GM23248 (cell line): ENCODE measurements at regions not wholly inside any gene's neighbourhood (a gene's known extent, or its start where the extent isn't known, plus 50 kb on each side); places are given as distances from the start of the nearest gene placed in this dataset.

ENCODE experiments used
- DNase-seq: peaks from one replicate; pipeline ENCODE4 v3.0.0-alpha.2; 2015
- H2AFZ ChIP-seq: fragments of 200-600 bp; sonication (generic); 2 replicates; pipeline ENCODE4 v1.6.1; 2016; ENCODE audit warnings: antibody characterized with exemption
- H3F3A ChIP-seq: fragments of 200-600 bp; sonication (generic); 2 replicates; pipeline ENCODE4 v1.6.1; 2016; ENCODE audit warnings: mild to moderate bottlenecking, antibody characterized with exemption, mixed run types; ENCODE audit not compliant: insufficient read depth
- H3K27ac ChIP-seq: fragments of 200-600 bp; sonication (generic); 2 replicates; pipeline ENCODE4 v1.5.1; 2016; ENCODE audit warnings: mild to moderate bottlenecking
- H3K27me3 ChIP-seq: fragments of 200-600 bp; sonication (generic); replicated peaks from 2 replicates; pipeline ENCODE4 v1.6.1; 2016; ENCODE audit warnings: mild to moderate bottlenecking; ENCODE audit not compliant: insufficient read depth
- H3K36me3 ChIP-seq: fragments of 200-600 bp; sonication (generic); 2 replicates; pipeline ENCODE4 v1.6.1; 2016; ENCODE audit warnings: low read depth, mild to moderate bottlenecking
- H3K4me1 ChIP-seq: fragments of 200-600 bp; sonication (generic); 2 replicates; pipeline ENCODE4 v1.6.1; 2016; ENCODE audit warnings: mild to moderate bottlenecking; ENCODE audit not compliant: insufficient read depth
- H3K4me2 ChIP-seq: fragments of 200-600 bp; sonication (generic); one replicate; pipeline ENCODE4 v1.6.1; 2016; ENCODE audit warnings: mild to moderate bottlenecking; ENCODE audit not compliant: unreplicated experiment
- H3K4me3 ChIP-seq: fragments of 200-600 bp; sonication (generic); 2 replicates; pipeline ENCODE4 v1.5.1; 2016; ENCODE audit warnings: mild to moderate bottlenecking
- H3K79me2 ChIP-seq: fragments of 200-600 bp; sonication (generic); 2 replicates; pipeline ENCODE4 v1.6.1; 2016; ENCODE audit warnings: mild to moderate bottlenecking; ENCODE audit not compliant: insufficient read depth
- H3K9ac ChIP-seq: fragments of 200-600 bp; sonication (generic); 2 replicates; pipeline ENCODE4 v1.6.1; 2016; ENCODE audit warnings: mild to moderate bottlenecking
- H3K9me2 ChIP-seq: fragments of 200-600 bp; sonication (generic); 2 replicates; pipeline ENCODE4 v1.6.1; 2016; ENCODE audit warnings: mixed run types, mild to moderate bottlenecking, moderate library complexity; ENCODE audit not compliant: insufficient read depth
- H3K9me3 ChIP-seq: fragments of 200-600 bp; sonication (generic); one replicate; pipeline ENCODE4 v1.6.1; 2017; ENCODE audit warnings: low read depth
- H4K20me1 ChIP-seq: fragments of 200-600 bp; sonication (generic); 2 replicates; pipeline ENCODE4 v1.6.0; 2016; ENCODE audit not compliant: insufficient read depth
- EZH2 ChIP-seq: fragments of 200-600 bp; sonication (generic); IDR thresholded peaks from 2 replicates; pipeline ENCODE4 v1.6.1; 2018; ENCODE audit warnings: antibody characterized with exemption, mild to moderate bottlenecking; ENCODE audit not compliant: insufficient read depth, poor library complexity, severe bottlenecking
- EZH2phosphoT487 ChIP-seq: fragments of 200-600 bp; sonication (generic); IDR thresholded peaks from 2 replicates; pipeline ENCODE4 v1.6.1; 2018; ENCODE audit warnings: antibody characterized with exemption, moderate library complexity, mild to moderate bottlenecking, low read depth; ENCODE audit not compliant: insufficient read depth
- WGBS, 2 experiments: methylation state at CpG; one replicate each; pipeline ENCODE4 v1.1.6; 2015 to 2017; ENCODE audit warnings: low lambda C conversion rate in 2 of 2, low coverage in 1 of 2; ENCODE audit errors: missing lambda C conversion rate in 2 of 2; 5-methylcytosine and 5-hydroxymethylcytosine counted together
- in situ Hi-C: fragments of 300-500 bp; cut with MboI; formaldehyde crosslinking; loops from 2 replicates; pipeline ENCODE4 v1.15.0; 2020

- H3K36me3 ChIP-seq = no peaks in the 10 kb centered on the region
- in situ Hi-C loops = no loop called here
These were observed 556.2 kb upstream of the FZD8 start for GRCh38 chr10:36198322-36198721.

GRCh38 chr10:36195364-36195763 is 553.3 kb upstream of the FZD8 start:
- in situ Hi-C loops = no loop called here
- H4K20me1 ChIP-seq = no peaks in the 10 kb centered on the region
- no peaks in the 10 kb centered on the region for H3K79me2 ChIP-seq
- no peak overlapping the region for H3K27ac ChIP-seq
- H3K36me3 ChIP-seq = no peaks in the 10 kb centered on the region
- H3K9me3 ChIP-seq = no peaks in the 10 kb centered on the region
- no peak overlapping the region for H3K4me3 ChIP-seq
- H2AFZ ChIP-seq = no peak overlapping the region
- no peak overlapping the region for H3K4me2 ChIP-seq
- no peaks in the 10 kb centered on the region for H3K27me3 ChIP-seq
- WGBS, 2 experiments = 55 to 58% methylated on average over 3 of the region's 3 CpGs
- no peaks in the 10 kb centered on the region for H3F3A ChIP-seq
- TF ChIP-seq EZH2 = no peak
- TF ChIP-seq EZH2phosphoT487 = no peak
- H3K9ac ChIP-seq = no peak overlapping the region
- H3K4me1 ChIP-seq = no peaks in the 10 kb centered on the region
- DNase-seq = no peak
- no peaks in the 10 kb centered on the region for H3K9me2 ChIP-seq

More at GRCh38 chr10:36198322-36198721, 556.2 kb upstream of the FZD8 start:
- Histone ChIP-seq H3K9me2 (no peaks in the 10 kb centered on the region), H3K27me3 (no peaks in the 10 kb centered on the region), H3K4me3 (no peak overlapping the region), H4K20me1 (no peaks in the 10 kb centered on the region), H3K9me3 (no peaks in the 10 kb centered on the region), H3F3A (no peaks in the 10 kb centered on the region), H3K4me1 (no peaks in the 10 kb centered on the region), H3K79me2 (no peaks in the 10 kb centered on the region), H3K9ac (no peak overlapping the region), H3K27ac (no peak overlapping the region), H2AFZ (no peak overlapping the region), H3K4me2 (no peak overlapping the region)
- no peak for DNase-seq
- TF ChIP-seq EZH2 = no peak
- no peak for TF ChIP-seq EZH2phosphoT487

GRCh38 chr10:36194276-36194675 is 552.2 kb upstream of the FZD8 start:
- Histone ChIP-seq H3K4me2 (no peak overlapping the region), H3F3A (no peaks in the 10 kb centered on the region), H3K36me3 (no peaks in the 10 kb centered on the region), H3K27me3 (no peaks in the 10 kb centered on the region), H2AFZ (no peak overlapping the region), H3K79me2 (no peaks in the 10 kb centered on the region), H3K9ac (no peak overlapping the region), H3K27ac (no peak overlapping the region), H3K9me3 (no peaks in the 10 kb centered on the region), H3K4me3 (no peak overlapping the region), H4K20me1 (no peaks in the 10 kb centered on the region), H3K4me1 (no peaks in the 10 kb centered on the region), H3K9me2 (no peaks in the 10 kb centered on the region)
- no peak for DNase-seq
- 58 to 61% methylated on average over 4 of the region's 4 CpGs for WGBS, 2 experiments
- TF ChIP-seq EZH2 (no peak), EZH2phosphoT487 (no peak)
- in situ Hi-C loops = no loop called here

GRCh38 chr10:36191009-36191408 is 548.9 kb upstream of the FZD8 start:
- in situ Hi-C loops = no loop called here
- Histone ChIP-seq H3K4me3 (no peak overlapping the region), H3K79me2 (no peaks in the 10 kb centered on the region), H3K27ac (no peak overlapping the region), H3K36me3 (no peaks in the 10 kb centered on the region), H3K27me3 (no peaks in the 10 kb centered on the region), H3K9ac (no peak overlapping the region), H4K20me1 (no peaks in the 10 kb centered on the region), H2AFZ (no peak overlapping the region), H3K9me2 (no peaks in the 10 kb centered on the region), H3K4me1 (0 out of 2 replicates have a peak, but pooled peaks cover 7% of the 10 kb centered on the region), H3K9me3 (no peaks in the 10 kb centered on the region), H3F3A (no peaks in the 10 kb centered on the region), H3K4me2 (no peak overlapping the region)
- 35 to 38% methylated on average over 1 of the region's 1 CpG for WGBS, 2 experiments
- peak; percentile 12 for DNase-seq
- no peak for TF ChIP-seq EZH2
- no peak for TF ChIP-seq EZH2phosphoT487

GRCh38 chr10:36188461-36188860 is 546.4 kb upstream of the FZD8 start:
- no peaks in the 10 kb centered on the region for H3F3A ChIP-seq
- peak overlapping the region; percentile 74 for H2AFZ ChIP-seq
- no peak for DNase-seq
- H3K4me2 ChIP-seq = no peak overlapping the region
- H3K79me2 ChIP-seq = no peaks in the 10 kb centered on the region
- WGBS, 2 experiments = 59 to 70% methylated on average over 4 of the region's 4 CpGs
- H3K4me1 ChIP-seq = 0 out of 2 replicates have a peak, but pooled peaks cover 7% of the 10 kb centered on the region
- H4K20me1 ChIP-seq = no peaks in the 10 kb centered on the region
- in situ Hi-C loops = no loop called here
- no peaks in the 10 kb centered on the region for H3K27me3 ChIP-seq
- TF ChIP-seq EZH2 (no peak), EZH2phosphoT487 (no peak)
- no peak overlapping the region for H3K9ac ChIP-seq
- H3K27ac ChIP-seq = no peak overlapping the region
- no peaks in the 10 kb centered on the region for H3K9me3 ChIP-seq
- no peaks in the 10 kb centered on the region for H3K36me3 ChIP-seq
- no peaks in the 10 kb centered on the region for H3K9me2 ChIP-seq
- H3K4me3 ChIP-seq = no peak overlapping the region
